CD4-positive, alpha-beta T cell treated with Interleukin-1 beta for 1 hour (primary cell): ENCODE measurements at regions not wholly inside any gene's neighbourhood (a gene's known extent, or its start where the extent isn't known, plus 50 kb on each side); places are given as distances from the start of the nearest gene placed in this dataset.
A peak's percentile ranks its signal among the peaks of the same experiment; 100 is the strongest.
"Not testable (repeated sequence)": the region's sequence is repeated elsewhere in the genome, so short reads cannot be mapped to it uniquely, and the experiment has no call there.

Experiments used
- DNase-seq, 2 donors: peaks; one replicate each; pipeline ENCODE4 v3.0.0-alpha.2; 2020 to 2022

DNA sequence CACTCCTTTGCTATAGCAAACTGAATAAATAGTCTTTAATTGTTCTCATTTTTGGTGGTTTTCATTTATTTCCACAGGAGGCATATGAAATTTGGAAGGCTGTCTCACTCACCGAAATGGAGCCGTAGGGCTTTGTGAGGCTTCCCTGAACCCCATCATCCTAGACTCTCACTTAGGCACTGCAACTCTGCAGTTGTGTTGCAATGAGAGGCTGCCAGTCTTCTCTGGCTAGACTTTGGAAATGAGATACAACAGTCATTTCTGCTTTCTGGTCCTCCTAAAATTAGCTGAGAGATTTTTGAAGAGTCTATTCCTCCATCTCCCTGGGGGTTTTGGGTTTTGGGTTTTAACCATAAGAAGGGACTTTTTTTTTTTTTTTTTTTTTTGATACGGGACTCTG lies 146.5 kb downstream of the SH3BGRL start:
- no peak for DNase-seq

DNA sequence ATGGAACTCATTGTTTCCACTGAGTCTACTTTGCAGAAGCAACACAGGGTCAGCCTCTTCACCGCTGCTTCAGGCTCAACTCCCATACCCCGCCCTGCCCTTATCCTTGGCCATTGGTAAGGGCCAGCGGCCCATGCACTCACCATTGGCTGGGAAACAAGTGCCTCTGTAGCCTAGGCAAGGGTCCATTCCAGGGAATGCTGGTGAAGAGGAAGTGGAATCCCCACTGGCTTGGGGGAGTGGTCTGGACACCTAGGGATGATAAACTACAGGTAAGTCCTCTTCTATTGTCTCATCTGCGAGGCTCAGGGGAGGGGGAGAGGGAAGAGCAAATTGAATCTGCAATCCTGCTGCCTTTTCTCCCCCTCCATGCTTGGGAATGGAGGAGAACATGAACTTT lies 153.1 kb downstream of the SH3BGRL start:
- DNase-seq, result no peak

DNA sequence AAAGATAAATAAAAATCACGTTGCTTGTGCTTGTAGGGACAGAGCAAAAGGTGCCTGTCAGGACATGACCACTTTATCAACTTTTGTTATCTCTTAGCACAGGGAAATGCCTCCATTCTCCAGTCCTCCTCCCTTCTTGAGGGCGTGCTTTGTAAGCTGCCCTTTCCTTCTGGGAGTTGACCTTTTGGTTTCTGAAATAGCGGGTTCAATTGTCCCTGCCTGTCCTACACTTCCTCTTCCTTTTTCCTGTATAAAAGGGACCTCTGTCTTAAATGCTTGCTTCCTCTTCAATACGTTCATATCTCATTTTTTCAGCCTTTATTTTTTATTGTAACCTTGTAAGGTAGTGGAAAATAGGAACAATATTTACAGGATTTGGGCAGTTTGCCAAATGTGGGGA lies 153.5 kb downstream of the SH3BGRL start:
- no peak for DNase-seq

DNA sequence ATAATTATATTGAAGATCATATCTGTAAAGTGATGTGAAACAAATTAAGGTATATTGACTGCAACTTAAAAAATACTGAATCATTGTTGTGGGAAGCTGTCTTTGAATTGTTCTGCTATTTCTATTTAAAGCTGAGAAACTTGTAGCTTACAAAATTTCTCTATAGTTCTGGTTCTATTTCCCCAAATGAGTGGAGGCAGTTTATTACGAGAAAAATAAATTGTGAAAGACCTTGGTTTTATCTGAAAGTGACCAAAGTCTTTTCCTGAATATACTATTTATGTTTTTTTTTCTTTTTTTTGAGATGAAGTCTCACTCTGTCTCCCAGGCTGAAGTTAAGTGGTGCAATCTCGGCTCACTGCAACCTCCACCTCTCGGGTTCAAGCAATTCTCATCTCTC lies 165.4 kb downstream of the SH3BGRL start:
- no peak for DNase-seq

DNA sequence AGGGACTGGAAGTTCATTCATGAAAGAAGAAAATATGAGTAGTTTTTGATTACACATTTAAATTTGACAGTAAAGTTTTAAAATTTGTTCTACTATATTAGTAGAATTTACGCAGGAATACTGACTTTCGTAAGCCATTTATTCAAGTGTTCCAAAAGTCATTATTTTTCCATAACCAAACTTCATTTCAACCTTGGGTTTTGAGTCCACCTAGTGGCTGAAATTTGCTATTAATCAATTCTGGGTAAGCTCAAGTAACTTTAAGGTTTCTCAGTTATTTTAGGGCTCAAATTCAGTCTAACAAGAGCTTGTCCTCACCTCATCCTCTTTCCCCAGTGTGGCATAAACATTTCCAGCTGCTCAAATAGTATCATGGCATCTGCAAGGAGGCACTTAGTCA lies 175.4 kb downstream of the SH3BGRL start:
- peak in 1 of 2 donors; percentile 0 for DNase-seq

DNA sequence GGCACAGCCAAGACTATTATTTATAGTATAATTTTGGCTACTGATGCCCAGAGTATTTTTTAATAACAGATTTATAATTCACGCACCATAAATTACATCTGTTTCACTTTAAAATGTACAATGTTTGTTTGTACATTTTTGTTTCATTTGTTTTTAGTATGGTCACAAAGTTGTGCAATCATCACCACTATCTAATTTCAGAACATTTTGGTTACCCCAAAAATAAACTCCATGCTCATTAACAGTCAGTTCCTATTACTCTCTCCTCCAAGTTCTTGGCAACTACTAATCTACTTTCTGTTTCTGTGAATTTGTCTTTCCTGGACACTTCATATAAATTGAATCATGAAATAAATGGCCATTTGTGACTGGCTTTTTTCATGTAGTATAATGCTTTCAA lies 176.7 kb downstream of the SH3BGRL start:
- DNase-seq, result no peak

DNA sequence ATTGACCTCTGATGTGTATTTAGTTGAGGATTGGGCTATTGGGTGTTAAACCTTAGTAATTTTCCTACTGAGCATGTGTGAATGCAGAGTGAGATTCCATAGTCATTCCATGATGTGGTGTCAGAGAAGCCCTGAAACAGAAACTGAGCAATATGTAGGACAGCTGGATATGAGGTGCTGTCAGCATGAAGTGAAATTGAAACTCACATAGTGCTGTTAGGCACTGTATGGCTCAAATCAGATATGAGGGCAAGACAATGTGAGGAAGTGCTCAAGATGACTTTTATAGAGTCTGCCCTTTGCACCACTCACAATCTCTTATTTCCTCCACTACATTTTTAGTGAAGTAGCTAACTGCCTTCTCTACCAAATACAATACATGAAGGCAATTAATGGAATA lies 188.3 kb downstream of the SH3BGRL start:
- DNase-seq, result no peak

DNA sequence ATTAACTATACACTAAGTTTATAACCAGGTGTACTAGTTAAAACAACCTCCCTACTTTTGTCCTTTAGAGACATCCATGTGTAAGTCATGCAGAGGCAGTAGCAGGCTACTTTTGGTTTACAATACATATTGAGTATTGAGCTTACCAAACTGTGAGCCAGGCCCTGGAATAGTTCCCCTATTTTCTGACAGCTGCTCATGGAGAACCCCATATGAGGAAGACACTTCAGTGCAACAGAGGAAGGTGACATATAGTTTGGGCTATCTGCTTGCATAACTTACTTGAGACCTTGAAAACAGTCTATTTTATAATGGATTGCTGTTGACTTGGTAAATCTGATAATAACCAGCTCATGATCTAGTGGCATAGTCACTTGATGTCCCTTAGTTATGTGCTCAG lies 190.5 kb downstream of the SH3BGRL start:
- DNase-seq, result no peak

DNA sequence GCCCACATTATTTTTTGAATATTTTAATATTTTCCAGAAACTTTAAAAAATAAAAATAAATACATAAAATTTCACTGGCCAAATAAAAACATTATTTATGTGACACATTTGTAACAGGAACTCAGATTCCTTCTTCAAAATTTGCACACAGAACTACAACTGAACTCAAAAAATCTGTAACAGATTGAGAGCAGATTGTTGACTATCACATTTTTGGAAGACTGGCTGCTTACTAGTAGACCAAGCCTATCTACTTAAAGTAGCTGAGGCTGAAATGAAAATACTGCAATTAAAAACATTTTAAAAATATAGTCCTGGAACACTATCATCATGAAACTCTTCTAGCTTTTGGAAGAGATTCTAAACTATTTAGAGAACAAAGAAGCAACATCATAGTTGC lies 203.9 kb downstream of the SH3BGRL start:
- DNase-seq, result no peak

DNA sequence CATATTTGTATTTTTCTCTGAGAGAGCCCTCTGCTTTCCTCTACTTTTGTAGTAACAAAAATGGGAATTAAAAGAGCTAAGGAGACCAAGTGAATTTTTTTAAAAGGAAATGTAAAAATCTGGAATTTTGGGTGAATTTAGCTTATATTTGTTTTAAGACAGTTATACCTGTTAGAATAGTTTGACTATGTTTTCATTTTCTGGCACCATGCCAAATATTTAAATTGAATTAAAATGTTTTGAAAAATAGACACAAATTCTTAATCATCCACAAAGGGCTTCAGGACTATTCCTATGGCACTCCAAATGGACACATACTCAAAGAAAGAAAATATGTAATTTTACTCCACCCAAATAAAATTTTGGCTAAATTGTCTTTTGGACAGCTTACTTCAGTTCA lies 209.6 kb downstream of the SH3BGRL start:
- DNase-seq, result no peak

DNA sequence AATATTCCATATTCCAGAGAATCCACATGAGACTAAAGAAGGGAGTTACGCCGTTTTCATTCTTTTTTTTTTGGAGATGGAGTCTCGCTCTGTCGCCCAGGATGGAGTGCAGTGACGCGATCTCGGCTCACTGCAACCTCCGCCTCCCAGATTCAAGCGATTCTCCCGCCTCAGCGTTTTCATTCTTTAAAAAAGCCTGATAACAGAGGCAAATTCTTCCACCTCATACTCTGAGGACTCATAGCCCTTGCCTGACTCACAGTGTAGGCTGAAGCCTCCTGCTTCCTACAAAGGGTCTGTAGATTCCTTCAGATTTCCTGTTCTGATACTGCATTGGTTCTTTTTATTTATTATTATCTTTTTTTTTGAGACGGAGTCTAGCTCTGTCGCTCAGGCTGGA lies 210.5 kb downstream of the SH3BGRL start:
- no peak for DNase-seq

DNA sequence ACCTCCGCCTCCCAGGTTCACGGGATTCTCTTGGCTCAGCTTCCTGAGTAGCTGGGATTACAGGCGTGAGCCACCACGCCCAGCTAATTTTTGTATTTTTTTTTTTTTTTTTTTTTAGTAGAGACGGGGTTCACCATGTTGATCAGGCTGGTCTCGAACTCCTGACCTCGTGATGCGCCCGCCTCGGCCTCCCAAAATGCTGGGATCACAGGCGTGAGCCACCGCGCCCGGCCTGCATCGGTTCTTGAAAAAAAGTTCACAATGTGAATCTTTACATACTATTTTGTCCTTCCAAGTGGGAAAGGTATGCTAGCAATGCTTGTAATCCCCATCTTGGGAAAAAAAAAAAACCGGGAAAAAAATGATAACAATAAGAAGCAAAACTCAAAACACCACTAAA lies 211.0 kb downstream of the SH3BGRL start:
- DNase-seq, result not testable (repeated sequence)

DNA sequence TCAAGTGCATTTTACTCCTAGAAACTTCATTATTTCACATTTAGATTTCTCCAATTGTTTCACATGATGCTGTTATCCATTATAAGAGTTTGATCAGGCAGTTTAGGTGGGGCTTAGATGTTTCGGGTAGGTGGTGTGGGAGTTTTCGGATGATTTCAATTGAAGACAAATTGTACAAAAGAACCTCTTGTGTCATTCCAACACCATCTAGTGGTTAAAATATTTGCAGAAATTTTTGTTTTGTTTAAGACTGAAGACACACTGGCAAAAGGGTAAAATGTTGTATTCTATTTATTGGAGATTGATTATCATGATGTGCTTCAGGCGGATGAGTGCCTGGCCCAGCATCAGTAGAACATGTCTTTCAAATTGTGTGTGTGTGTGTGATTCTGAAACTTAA lies 212.7 kb downstream of the SH3BGRL start:
- DNase-seq, result no peak
